Stimulated activated CD4-positive, alpha-beta T cell treated with anti-CD3 and anti-CD28 coated beads, Interleukin-1b, Interleukin-23, amount 100 ng/mL, for 4 hours (primary cell): ENCODE measurements at regions not wholly inside any gene's neighbourhood (a gene's known extent, or its start where the extent isn't known, plus 50 kb on each side); places are given as distances from the start of the nearest gene placed in this dataset.

Experiments
- DNase-seq, 2 donors: peaks; one replicate each; pipeline ENCODE4 v3.0.0-alpha.2; 2020; ENCODE audit warnings: low read depth in 2 of 2

GRCh38 chr2:237270520-237270919 lies 143.4 kb downstream of the COL6A3 start:
- DNase-seq = no peak

DNA sequence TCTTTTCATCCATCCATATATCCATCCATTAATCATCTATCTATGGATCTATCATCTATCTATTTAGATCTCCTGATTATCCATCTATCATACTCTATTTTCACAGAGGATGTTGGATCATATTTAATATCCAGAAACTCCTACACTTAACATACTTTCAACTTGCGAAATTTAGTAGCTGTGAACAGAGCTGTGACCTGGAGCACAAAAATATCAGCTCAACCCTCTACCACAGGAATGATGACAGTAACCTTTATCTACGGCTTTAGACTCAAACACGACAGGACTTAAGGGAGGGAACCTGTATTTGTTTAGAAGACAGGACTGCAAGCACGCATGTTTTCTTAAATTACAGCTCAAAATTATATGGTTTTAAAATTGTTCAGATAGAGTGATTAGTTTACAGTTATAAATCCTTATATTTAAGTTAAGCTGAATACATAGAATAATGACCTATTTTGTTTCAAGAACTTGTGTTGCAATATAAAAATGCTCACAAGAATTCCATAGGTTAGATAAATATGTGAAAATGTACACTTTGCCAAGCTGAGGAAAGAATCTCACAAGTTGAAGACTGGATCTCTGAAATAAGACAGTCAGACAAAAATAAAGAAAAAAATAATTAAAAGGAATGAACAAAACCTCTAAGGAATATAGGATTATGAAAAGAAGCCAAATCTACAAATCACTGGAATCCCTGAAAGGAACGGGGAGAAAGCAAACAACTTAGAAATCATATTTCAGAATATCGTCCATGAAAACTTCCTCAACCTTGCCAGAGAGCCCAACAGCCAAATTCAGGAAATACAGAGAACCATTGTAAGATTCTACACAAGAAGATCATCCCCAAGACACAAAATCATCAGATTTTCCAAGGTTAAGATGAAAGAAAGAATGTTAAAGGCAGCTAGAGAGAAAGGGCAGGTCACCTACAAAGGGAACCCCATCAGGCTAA lies 142.0 kb downstream of the COL6A3 start:
- no peak for DNase-seq
